K562 (cell line): ENCODE measurements at regions not wholly inside any gene's neighbourhood (a gene's known extent, or its start where the extent isn't known, plus 50 kb on each side); places are given as distances from the start of the nearest gene placed in this dataset.

Source experiments
- ATAC-seq: fragments of 200-7000 bp; cut with Tn5 transposase; 3 replicates; pipeline ENCODE4 v1.9.1; 2020; ENCODE audit warnings: moderate library complexity
- BruUV-seq: library from RNA; stranded (reverse); fragments of 400-500 nt; replicated peaks from 2 replicates; lab custom pipeline; 2021; lab: Mats Ljungman, UMichigan
- CTCF ChIA-PET: fragments of 300-600 bp; formaldehyde crosslinking; extraction: SDS; loops from one replicate; lab custom pipeline; 2021; ENCODE audit warnings: low intra/inter-chr PET ratio; lab: Yijun Ruan, JAX
- POLR2A ChIA-PET: fragments of 300-600, 350-650 bp; sonication (Branson Sonifier 250); formaldehyde crosslinking; extraction: SDS; loops from one replicate; lab custom pipeline; 2021; ENCODE audit warnings: antibody characterized with exemption, inconsistent platforms; lab: Yijun Ruan, JAX
- DNase-seq, 4 experiments: peaks; one replicate each; pipeline versions ENCODE4 v3.0.0 to v3.0.0-alpha.2; 2011 to 2018; ENCODE audit warnings: low spot score in 3 of 4, mixed read lengths in 3 of 4; ENCODE audit errors: extremely low read depth in 1 of 4
- FAIRE-seq: peaks from 2 replicates; lab custom pipeline; 2011; peaks lifted over from hg19 to GRCh38; lab: Jason Lieb, UNC
- H2AFZ ChIP-seq: 2 replicates; pipeline ENCODE4 v1.6.0; 2011; ENCODE audit warnings: low read depth, low read length, control low read depth, inconsistent platforms
- H3K27ac ChIP-seq: fragments of 200-600 bp; 3 replicates; pipeline ENCODE4 v1.8.0; 2011; ENCODE audit warnings: low read depth, mild to moderate bottlenecking, control low read depth, inconsistent platforms, low read length, moderate library complexity, mixed read lengths; ENCODE audit errors: extremely low read depth
- H3K27me3 ChIP-seq, 2 experiments: fragments of 300-600 bp in 1 of 2; 2 replicates in 1 of 2; 3 replicates in 1 of 2; pipeline versions ENCODE4 v1.6.0 to v1.8.0; 2011; ENCODE audit warnings: inconsistent platforms in 2 of 2, low read length in 2 of 2, mild to moderate bottlenecking in 1 of 2, mixed read lengths in 1 of 2, moderate library complexity in 1 of 2; ENCODE audit not compliant: control insufficient read depth in 2 of 2, insufficient read depth in 2 of 2
- H3K36me3 ChIP-seq: fragments of 300-600 bp; 3 replicates; pipeline ENCODE4 v1.8.0; 2011; ENCODE audit warnings: mild to moderate bottlenecking, low read length, inconsistent platforms; ENCODE audit not compliant: control insufficient read depth, insufficient read depth
- H3K4me1 ChIP-seq, 2 experiments: fragments of 200-600 bp in 1 of 2; replicated peaks in 1 of 2; 2 replicates in 1 of 2; 3 replicates in 1 of 2; pipeline versions ENCODE4 v1.5.1 to v1.8.0; 2011; ENCODE audit warnings: inconsistent platforms in 2 of 2, low read length in 2 of 2, mild to moderate bottlenecking in 1 of 2, mixed read lengths in 1 of 2, moderate library complexity in 1 of 2; ENCODE audit not compliant: control insufficient read depth in 2 of 2, insufficient read depth in 2 of 2
- H3K4me2 ChIP-seq: 2 replicates; pipeline ENCODE4 v1.6.1; 2011; ENCODE audit warnings: low read length, control low read depth, inconsistent platforms, mixed read lengths; ENCODE audit not compliant: insufficient read depth
- H3K4me3 ChIP-seq: fragments of 200-600 bp; sonication (generic), shearing (Covaris generic); 2 replicates; pipeline ENCODE4 v1.5.1; 2016; ENCODE audit warnings: control low read depth, inconsistent platforms
- H3K79me2 ChIP-seq: fragments of 200-600 bp; 3 replicates; pipeline ENCODE4 v1.8.0; 2011; ENCODE audit warnings: low read length, inconsistent platforms; ENCODE audit not compliant: control insufficient read depth, insufficient read depth
- H3K9ac ChIP-seq, 2 experiments: 2 replicates each; pipeline versions ENCODE4 v1.6.0 to v1.6.1; 2011; ENCODE audit warnings: low read depth in 2 of 2, low read length in 2 of 2, control low read depth in 1 of 2, inconsistent platforms in 1 of 2, mild to moderate bottlenecking in 1 of 2, mixed read lengths in 1 of 2; ENCODE audit not compliant: insufficient read depth in 1 of 2
- H3K9me1 ChIP-seq: one replicate; pipeline ENCODE4 v1.6.0; 2011; ENCODE audit warnings: inconsistent platforms, mild to moderate bottlenecking, low read length, moderate library complexity; ENCODE audit not compliant: control insufficient read depth, insufficient read depth
- H3K9me3 ChIP-seq: replicated peaks from 2 replicates; pipeline ENCODE4 v1.5.1; 2011; ENCODE audit warnings: low read depth, low read length, inconsistent platforms; ENCODE audit not compliant: control insufficient read depth, insufficient read depth
- H4K20me1 ChIP-seq: replicated peaks from 2 replicates; pipeline ENCODE4 v1.6.1; 2011; ENCODE audit warnings: low read length, inconsistent platforms, mixed read lengths; ENCODE audit not compliant: control insufficient read depth, insufficient read depth
- FOXP1 ChIP-seq: sonication (generic); formaldehyde crosslinking; IDR thresholded peaks from 2 replicates; pipeline ENCODE4 v1.8.0; 2022; ENCODE audit warnings: mild to moderate bottlenecking, missing genetic modification reagents
- MLLT1 ChIP-seq, 2 experiments: fragments of 450-650 bp; IDR thresholded peaks; 2 replicates each; pipeline ENCODE4 v1.6.1; 2016
- NFIC ChIP-seq: fragments of 450-650 bp; IDR thresholded peaks from 2 replicates; pipeline ENCODE4 v1.6.1; 2017; ENCODE audit warnings: mild to moderate bottlenecking, inconsistent platforms
- PATZ1 ChIP-seq: fragments of 250-450 bp; sonication (Bioruptor Pico); IDR thresholded peaks from 2 replicates; pipeline ENCODE4 v1.5.0; 2020; ENCODE audit warnings: mild to moderate bottlenecking, borderline replicate concordance
- PRPF4 ChIP-seq: fragments of 200-400 bp; formaldehyde crosslinking; IDR thresholded peaks from one replicate; pipeline ENCODE4 v1.6.1; 2017; ENCODE audit warnings: low read length, low read depth, mild to moderate bottlenecking; ENCODE audit not compliant: insufficient read depth, poor library complexity, severe bottlenecking
- TSHZ1 ChIP-seq: fragments of 250-450 bp; sonication (Bioruptor Pico); IDR thresholded peaks from 2 replicates; pipeline ENCODE4 v1.4.0; 2020; ENCODE audit warnings: mild to moderate bottlenecking, moderate library complexity
- ZNF239 ChIP-seq: fragments of 250-450 bp; sonication (Bioruptor Pico); IDR thresholded peaks from 2 replicates; pipeline ENCODE4 v1.4.0; 2020; ENCODE audit warnings: mild to moderate bottlenecking
- ZSCAN32 ChIP-seq: fragments of 450-650 bp; formaldehyde crosslinking; IDR thresholded peaks from 2 replicates; pipeline ENCODE4 v1.4.0; 2020; ENCODE audit warnings: mild to moderate bottlenecking, moderate library complexity
- WGBS: fragments of 100-300 bp; shearing (Covaris generic); methylation state at CpG from one replicate; pipeline ENCODE4 v1.1.6; 2016; ENCODE audit warnings: low coverage, mixed read lengths; ENCODE audit not compliant: insufficient coverage; ENCODE audit errors: missing lambda C conversion rate; 5-methylcytosine and 5-hydroxymethylcytosine counted together
- in situ Hi-C: fragments of 300-500 bp; cut with MboI; formaldehyde crosslinking; loops from 4 replicates; pipeline ENCODE4 v1.15.0; 2018; ENCODE audit warnings: inconsistent platforms, mixed read lengths
- intact Hi-C: fragments of 100-400 bp; cut with micrococcal nuclease; formaldehyde crosslinking; loops from 2 replicates; pipeline ENCODE4 v1.14.2; 2022

GRCh38 chr2:226674123-226674522 is 125.5 kb downstream of the IRS1 start:
- no peak overlapping the region for H3K4me2 ChIP-seq
- TF ChIP-seq ZSCAN32: no peak
- TF ChIP-seq, all 486 proteins: peak for 0
- no peak overlapping the region for H3K4me3 ChIP-seq
- ATAC-seq: no peak
- H3K36me3 ChIP-seq: no peaks in the 10 kb centered on the region
- no peaks in the 10 kb centered on the region for H4K20me1 ChIP-seq
- no peaks in the 10 kb centered on the region for H3K27me3 ChIP-seq
- intact Hi-C loops (no loop called here), in situ Hi-C loops (no loop called here)
- no peak overlapping the region for H2AFZ ChIP-seq
- H3K9me3 ChIP-seq: no peaks in the 10 kb centered on the region
- H3K27ac ChIP-seq: no peak overlapping the region
- ChIA-PET CTCF (no interaction called here), POLR2A (no interaction called here)
- no peaks in the 10 kb centered on the region for H3K9me1 ChIP-seq
- no peak overlapping the region for H3K9ac ChIP-seq
- BruUV-seq: no TSS peak
- FAIRE-seq: no peak
- no peaks in the 10 kb centered on the region for H3K4me1 ChIP-seq
- no peak for DNase-seq
- no peaks in the 10 kb centered on the region for H3K79me2 ChIP-seq
- WGBS: 0% methylated on average over 2 of the region's 2 CpGs

GRCh38 chr2:226673314-226673723 is 126.3 kb downstream of the IRS1 start:
- Histone ChIP-seq H3K9me3 (no peaks in the 10 kb centered on the region), H3K27ac (no peak overlapping the region), H3K79me2 (no peaks in the 10 kb centered on the region), H3K36me3 (no peaks in the 10 kb centered on the region), H4K20me1 (no peaks in the 10 kb centered on the region), H3K27me3 (no peaks in the 10 kb centered on the region), H3K9me1 (no peaks in the 10 kb centered on the region), H2AFZ (no peak overlapping the region), H3K9ac (no peak overlapping the region), H3K4me3 (no peak overlapping the region), H3K4me2 (no peak overlapping the region), H3K4me1 (no peaks in the 10 kb centered on the region; a peak in 1 of 5 replicates)
- no peak for ATAC-seq
- DNase-seq: no peak
- FAIRE-seq: no peak
- POLR2A ChIA-PET: no interaction called here
- BruUV-seq: no TSS peak
- 0% methylated on average over 3 of the region's 4 CpGs for WGBS
- intact Hi-C loops (no loop called here), in situ Hi-C loops (no loop called here)
- CTCF ChIA-PET: no interaction called here
- TF ChIP-seq FOXP1 (no peak), TSHZ1 (no peak), ZNF239 (no peak), NFIC (0 out of 2 replicates have a peak, but pooled peaks have one; percentile 12), PATZ1 (CRISPR knock-in tag) (no peak), PRPF4 (no peak), MLLT1 (IDR thresholded peaks at IDR 0.05) (no peak)
